Mucosa of descending colon (tissue), 3 donors: ENCODE measurements at regions not wholly inside any gene's neighbourhood (a gene's known extent, or its start where the extent isn't known, plus 50 kb on each side); places are given as distances from the start of the nearest gene placed in this dataset.
"Not testable (repeated sequence)": the region's sequence is repeated elsewhere in the genome, so short reads cannot be mapped to it uniquely, and the experiment has no call there.

Source experiments
- ATAC-seq: fragments of 200-7000 bp; cut with Tn5 transposase; one replicate; pipeline ENCODE4 v1.9.1; 2020; ENCODE audit warnings: mild to moderate bottlenecking, moderate library complexity
- DNase-seq, 3 donors: peaks; one replicate each; pipeline ENCODE4 v3.0.0-alpha.2; 2020
- H3K36me3 ChIP-seq: fragments of 200-600 bp; one replicate; pipeline ENCODE4 v1.8.0; 2021; ENCODE audit warnings: low read depth, mild to moderate bottlenecking
- H3K4me1 ChIP-seq: fragments of 200-600 bp; one replicate; pipeline ENCODE4 v1.8.0; 2021; ENCODE audit warnings: low read depth, mild to moderate bottlenecking
- H3K4me3 ChIP-seq: fragments of 200-600 bp; one replicate; pipeline ENCODE4 v1.8.0; 2021; ENCODE audit warnings: mild to moderate bottlenecking
- H3K9me3 ChIP-seq: fragments of 200-600 bp; one replicate; pipeline ENCODE4 v1.8.0; 2021; ENCODE audit warnings: mild to moderate bottlenecking
- intact Hi-C, 2 donors: fragments of 100-400 bp; cut with DNase I in 1 of 2; cut with micrococcal nuclease in 1 of 2; formaldehyde crosslinking; loops; one replicate each; pipeline versions ENCODE4 v1.11.0 to v1.11.1; 2022; cut with DNase I, micrococcal nuclease
- TF ChIP-seq, protein P1 (sequence below): fragments of 200-600 bp; IDR thresholded peaks from one replicate; pipeline ENCODE4 v1.8.0; 2022; ENCODE audit warnings: antibody characterized with exemption, mild to moderate bottlenecking
- donor health status: DM: no; HTN: no; CAD: no; lungs with moderate emphysema.
- donor health status: DM: no; HTN: no; CAD: no.
- donor health status: DM: no; HTN: yes; CAD: no.

DNA sequence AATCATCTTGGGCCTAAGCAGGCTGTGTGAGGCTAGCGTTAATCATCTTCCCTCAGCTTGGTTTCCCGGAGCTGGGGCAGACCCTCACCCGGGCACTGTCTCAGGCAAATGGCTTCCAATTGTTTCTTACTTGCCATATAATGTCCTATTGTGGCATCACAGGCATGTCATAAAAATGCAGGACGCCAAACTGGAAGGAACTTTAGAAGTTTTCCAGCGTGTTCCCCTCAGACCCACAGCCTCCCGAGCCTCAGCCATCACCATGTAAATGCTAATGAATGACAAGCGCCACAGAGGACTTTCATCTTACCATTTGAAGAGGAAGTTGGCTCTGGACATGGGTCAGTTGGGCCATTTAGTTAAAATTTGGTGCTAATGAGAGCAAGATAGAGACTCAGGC, 143.0 kb upstream of the IRX1 start:
- intact Hi-C loops = no loop called here
- peaks cover 25% of the 10 kb centered on the region for H3K9me3 ChIP-seq
- no peaks in the 10 kb centered on the region for H3K36me3 ChIP-seq
- H3K4me1 ChIP-seq = no peaks in the 10 kb centered on the region
- TF ChIP-seq, protein P1, sequence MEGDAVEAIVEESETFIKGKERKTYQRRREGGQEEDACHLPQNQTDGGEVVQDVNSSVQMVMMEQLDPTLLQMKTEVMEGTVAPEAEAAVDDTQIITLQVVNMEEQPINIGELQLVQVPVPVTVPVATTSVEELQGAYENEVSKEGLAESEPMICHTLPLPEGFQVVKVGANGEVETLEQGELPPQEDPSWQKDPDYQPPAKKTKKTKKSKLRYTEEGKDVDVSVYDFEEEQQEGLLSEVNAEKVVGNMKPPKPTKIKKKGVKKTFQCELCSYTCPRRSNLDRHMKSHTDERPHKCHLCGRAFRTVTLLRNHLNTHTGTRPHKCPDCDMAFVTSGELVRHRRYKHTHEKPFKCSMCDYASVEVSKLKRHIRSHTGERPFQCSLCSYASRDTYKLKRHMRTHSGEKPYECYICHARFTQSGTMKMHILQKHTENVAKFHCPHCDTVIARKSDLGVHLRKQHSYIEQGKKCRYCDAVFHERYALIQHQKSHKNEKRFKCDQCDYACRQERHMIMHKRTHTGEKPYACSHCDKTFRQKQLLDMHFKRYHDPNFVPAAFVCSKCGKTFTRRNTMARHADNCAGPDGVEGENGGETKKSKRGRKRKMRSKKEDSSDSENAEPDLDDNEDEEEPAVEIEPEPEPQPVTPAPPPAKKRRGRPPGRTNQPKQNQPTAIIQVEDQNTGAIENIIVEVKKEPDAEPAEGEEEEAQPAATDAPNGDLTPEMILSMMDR = no peak
- no peak overlapping the region for H3K4me3 ChIP-seq
- no peak for ATAC-seq
- no peak for DNase-seq

DNA sequence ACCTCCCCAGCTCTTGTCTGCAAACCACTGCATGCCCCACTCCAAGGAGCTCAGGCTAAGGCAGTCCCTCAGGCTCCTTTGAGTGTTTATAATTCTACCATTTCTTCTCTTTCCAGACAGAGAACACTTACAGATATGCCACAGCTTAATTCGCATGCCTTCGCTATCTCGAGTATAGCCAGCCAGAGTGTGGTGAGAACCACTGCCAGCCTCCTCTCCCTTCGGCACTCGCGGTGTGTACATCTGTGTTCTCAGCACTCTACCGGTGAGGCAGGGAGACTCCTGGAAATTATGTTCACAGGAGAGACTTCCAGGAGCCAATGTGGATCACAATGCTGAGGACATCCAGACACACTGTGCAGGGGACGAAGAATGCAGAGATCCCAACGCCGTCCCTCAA, 143.7 kb upstream of the IRX1 start:
- Histone ChIP-seq H3K9me3 (peaks cover 31% of the 10 kb centered on the region), H3K4me1 (no peaks in the 10 kb centered on the region), H3K36me3 (no peaks in the 10 kb centered on the region), H3K4me3 (no peak overlapping the region)
- intact Hi-C loops = no loop called here
- ATAC-seq (no peak), DNase-seq (no peak)
- TF ChIP-seq, protein P1 = no peak

DNA sequence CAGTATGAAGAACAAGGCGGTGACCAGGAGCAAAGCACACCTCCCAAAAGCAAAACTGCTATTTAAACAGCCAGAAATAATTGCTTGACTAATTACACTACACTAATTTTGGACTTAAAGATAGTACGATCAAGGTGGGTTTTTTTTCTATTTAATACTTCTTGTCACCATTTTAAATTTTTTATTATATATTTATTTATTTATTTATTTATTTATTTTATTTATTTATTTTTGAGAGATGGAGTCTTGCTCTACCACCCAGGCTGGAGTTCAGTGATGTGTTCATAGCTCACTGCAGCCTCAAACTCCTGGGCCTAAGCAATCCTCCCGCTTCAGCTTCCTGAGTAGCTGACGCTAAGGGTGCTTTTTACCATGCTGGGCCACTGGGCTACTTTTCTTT, 146.2 kb upstream of the IRX1 start:
- Histone ChIP-seq H3K36me3 (no peaks in the 10 kb centered on the region), H3K4me3 (no peak overlapping the region), H3K4me1 (no peaks in the 10 kb centered on the region), H3K9me3 (peaks cover 38% of the 10 kb centered on the region)
- DNase-seq = no peak
- TF ChIP-seq, protein P1 = no peak
- intact Hi-C loops = no loop called here
- ATAC-seq = no peak

DNA sequence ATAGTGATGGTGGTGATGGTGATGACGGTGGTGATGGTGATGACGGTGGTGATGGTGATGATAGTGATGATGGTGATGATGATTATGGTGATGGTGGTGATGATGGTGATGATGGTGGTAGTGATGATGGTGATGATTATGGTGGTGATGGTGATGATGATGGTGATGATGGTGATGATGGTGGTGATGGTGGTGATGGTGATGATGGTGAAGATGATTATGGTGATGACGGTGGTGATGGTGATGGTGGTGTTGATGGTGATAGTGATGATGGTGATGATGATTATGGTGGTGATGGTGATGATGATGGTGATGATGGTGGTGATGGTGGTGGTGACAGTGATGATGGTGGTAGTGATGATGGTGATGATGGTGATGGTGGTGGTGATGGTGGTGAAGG, 149.2 kb upstream of the IRX1 start:
- Histone ChIP-seq H3K36me3 (no peaks in the 10 kb centered on the region), H3K4me1 (no peaks in the 10 kb centered on the region), H3K4me3 (no peak overlapping the region), H3K9me3 (peaks cover 38% of the 10 kb centered on the region)
- DNase-seq (no peak), ATAC-seq (no peak)
- TF ChIP-seq, protein P1 = no peak
- intact Hi-C loops = no loop called here

DNA sequence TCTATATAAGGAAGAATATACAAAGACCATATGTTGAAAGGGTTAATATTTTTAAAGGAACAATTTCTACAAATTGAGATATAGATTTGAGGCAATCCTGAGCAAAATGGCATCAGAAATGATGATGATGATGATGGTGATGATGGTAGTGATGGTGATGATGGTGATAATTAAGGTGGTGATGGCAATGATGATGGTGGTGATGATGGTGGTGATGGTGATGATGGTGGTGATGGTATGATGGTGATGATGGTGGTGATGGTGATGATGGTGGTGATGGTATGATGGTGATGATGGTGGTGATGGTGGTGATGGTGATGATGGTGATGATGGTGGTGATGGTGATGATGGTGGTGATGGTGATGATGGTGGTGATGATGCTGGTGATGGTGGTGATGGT, 150.1 kb upstream of the IRX1 start:
- H3K9me3 ChIP-seq = peaks cover 32% of the 10 kb centered on the region
- ATAC-seq, H3K4me1 ChIP-seq, H3K36me3 ChIP-seq, DNase-seq, H3K4me3 ChIP-seq, intact Hi-C loops: not testable (repeated sequence)

DNA sequence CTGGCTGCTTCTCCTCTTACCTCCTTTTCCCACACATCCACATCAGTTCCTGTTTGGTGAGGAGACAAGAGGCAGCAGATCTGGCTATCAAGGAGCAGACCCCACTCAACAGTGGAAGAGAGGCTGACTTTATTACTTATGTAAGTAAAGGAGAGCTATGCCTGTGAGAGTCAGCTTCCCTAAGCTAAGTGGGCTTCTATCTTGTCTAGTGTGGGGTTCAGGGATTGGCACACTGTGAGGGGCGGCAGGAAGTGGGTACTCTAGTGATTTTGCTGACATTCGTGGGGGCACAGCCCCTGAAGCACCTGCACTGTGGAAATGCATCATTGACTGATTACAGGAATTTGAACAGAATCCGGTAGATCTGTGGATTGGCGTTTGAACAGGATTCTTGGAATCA, 163.5 kb upstream of the IRX1 start:
- intact Hi-C loops = no loop called here
- no peak for ATAC-seq
- TF ChIP-seq, protein P1 = no peak

More for the DNA sequence above, 163.5 kb upstream of the IRX1 start:
- Histone ChIP-seq H3K9me3 (peaks cover 3% of the 10 kb centered on the region), H3K4me1 (no peaks in the 10 kb centered on the region), H3K36me3 (no peaks in the 10 kb centered on the region), H3K4me3 (no peak overlapping the region)
- no peak for DNase-seq
